ENCODE measurements at regions not wholly inside any gene's neighbourhood (a gene's known extent, or its start where the extent isn't known, plus 50 kb on each side); places are given as distances from the start of the nearest gene placed in this dataset.

DNA sequence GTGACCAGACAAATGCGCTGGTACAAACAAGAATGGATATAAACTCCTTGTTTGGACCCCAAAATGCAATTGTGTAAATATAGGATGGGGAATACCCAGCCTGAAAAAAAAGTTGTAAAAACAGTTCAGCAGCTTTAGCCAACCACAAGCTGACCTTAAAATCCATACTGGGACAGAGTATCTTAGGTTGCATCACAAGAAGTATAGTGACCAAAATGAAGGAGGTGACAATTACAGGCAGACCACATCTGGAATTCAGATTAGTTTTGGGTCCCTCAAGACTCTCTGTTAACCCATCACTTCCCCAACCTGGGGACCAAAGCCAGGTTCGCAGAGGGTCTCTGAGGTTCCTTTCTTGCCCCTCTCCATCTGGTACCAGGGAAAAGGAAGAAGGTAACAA lies 115.9 kb upstream of the PRR20G start:
- Mint-ChIP-seq H3K9me3 (peaks cover 7% of the 10 kb centered on the region), H3K27ac (no peak overlapping the region), H3K36me3 (no peaks in the 10 kb centered on the region), H3K27me3 (ENCODE audit: low read depth) (no peaks in the 10 kb centered on the region; the same call in 1 of the 2 replicates), H3K4me3 (no peak overlapping the region), H3K4me1 (peaks cover 19% of the 10 kb centered on the region)
- ChIA-PET CTCF (no interaction called here), POLR2A (no interaction called here)
- DNase-seq (ENCODE audit: low spot score) = no peak
- ATAC-seq = no peak
- no peak for TF ChIP-seq JUN (CRISPR knock-in tag; IDR thresholded peaks at IDR 0.05)
- TF ChIP-seq CREB1 (CRISPR knock-in tag; IDR thresholded peaks at IDR 0.05) = no peak
- TF ChIP-seq FOXJ3 (CRISPR knock-in tag; IDR thresholded peaks at IDR 0.05; ENCODE audit: borderline replicate concordance) = no peak
- TF ChIP-seq, protein P1, sequence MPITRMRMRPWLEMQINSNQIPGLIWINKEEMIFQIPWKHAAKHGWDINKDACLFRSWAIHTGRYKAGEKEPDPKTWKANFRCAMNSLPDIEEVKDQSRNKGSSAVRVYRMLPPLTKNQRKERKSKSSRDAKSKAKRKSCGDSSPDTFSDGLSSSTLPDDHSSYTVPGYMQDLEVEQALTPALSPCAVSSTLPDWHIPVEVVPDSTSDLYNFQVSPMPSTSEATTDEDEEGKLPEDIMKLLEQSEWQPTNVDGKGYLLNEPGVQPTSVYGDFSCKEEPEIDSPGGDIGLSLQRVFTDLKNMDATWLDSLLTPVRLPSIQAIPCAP (CRISPR knock-in tag; IDR thresholded peaks at IDR 0.05) = no peak
- TF ChIP-seq RORB (CRISPR knock-in tag; IDR thresholded peaks at IDR 0.05) = no peak
- TF ChIP-seq ZNF671 (CRISPR knock-in tag; IDR thresholded peaks at IDR 0.05) = no peak
- TF ChIP-seq, protein P2, sequence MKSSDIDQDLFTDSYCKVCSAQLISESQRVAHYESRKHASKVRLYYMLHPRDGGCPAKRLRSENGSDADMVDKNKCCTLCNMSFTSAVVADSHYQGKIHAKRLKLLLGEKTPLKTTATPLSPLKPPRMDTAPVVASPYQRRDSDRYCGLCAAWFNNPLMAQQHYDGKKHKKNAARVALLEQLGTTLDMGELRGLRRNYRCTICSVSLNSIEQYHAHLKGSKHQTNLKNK (CRISPR knock-in tag; IDR thresholded peaks at IDR 0.05) = no peak
- no peak for TF ChIP-seq ZNF121 (CRISPR knock-in tag; IDR thresholded peaks at IDR 0.05)
- no peak for TF ChIP-seq MYBL2 (CRISPR knock-in tag; IDR thresholded peaks at IDR 0.05)
- TF ChIP-seq, protein P3, sequence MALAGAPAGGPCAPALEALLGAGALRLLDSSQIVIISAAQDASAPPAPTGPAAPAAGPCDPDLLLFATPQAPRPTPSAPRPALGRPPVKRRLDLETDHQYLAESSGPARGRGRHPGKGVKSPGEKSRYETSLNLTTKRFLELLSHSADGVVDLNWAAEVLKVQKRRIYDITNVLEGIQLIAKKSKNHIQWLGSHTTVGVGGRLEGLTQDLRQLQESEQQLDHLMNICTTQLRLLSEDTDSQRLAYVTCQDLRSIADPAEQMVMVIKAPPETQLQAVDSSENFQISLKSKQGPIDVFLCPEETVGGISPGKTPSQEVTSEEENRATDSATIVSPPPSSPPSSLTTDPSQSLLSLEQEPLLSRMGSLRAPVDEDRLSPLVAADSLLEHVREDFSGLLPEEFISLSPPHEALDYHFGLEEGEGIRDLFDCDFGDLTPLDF (CRISPR knock-in tag; IDR thresholded peaks at IDR 0.05) = no peak
- TF ChIP-seq, protein P4, sequence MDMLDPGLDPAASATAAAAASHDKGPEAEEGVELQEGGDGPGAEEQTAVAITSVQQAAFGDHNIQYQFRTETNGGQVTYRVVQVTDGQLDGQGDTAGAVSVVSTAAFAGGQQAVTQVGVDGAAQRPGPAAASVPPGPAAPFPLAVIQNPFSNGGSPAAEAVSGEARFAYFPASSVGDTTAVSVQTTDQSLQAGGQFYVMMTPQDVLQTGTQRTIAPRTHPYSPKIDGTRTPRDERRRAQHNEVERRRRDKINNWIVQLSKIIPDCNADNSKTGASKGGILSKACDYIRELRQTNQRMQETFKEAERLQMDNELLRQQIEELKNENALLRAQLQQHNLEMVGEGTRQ (CRISPR knock-in tag; IDR thresholded peaks at IDR 0.05) = no peak
- TF ChIP-seq TEAD4 (CRISPR knock-in tag; IDR thresholded peaks at IDR 0.05) = no peak
- no peak for TF ChIP-seq RELA (CRISPR knock-in tag; IDR thresholded peaks at IDR 0.05; ENCODE audit: borderline replicate concordance)
- TF ChIP-seq, protein P5, sequence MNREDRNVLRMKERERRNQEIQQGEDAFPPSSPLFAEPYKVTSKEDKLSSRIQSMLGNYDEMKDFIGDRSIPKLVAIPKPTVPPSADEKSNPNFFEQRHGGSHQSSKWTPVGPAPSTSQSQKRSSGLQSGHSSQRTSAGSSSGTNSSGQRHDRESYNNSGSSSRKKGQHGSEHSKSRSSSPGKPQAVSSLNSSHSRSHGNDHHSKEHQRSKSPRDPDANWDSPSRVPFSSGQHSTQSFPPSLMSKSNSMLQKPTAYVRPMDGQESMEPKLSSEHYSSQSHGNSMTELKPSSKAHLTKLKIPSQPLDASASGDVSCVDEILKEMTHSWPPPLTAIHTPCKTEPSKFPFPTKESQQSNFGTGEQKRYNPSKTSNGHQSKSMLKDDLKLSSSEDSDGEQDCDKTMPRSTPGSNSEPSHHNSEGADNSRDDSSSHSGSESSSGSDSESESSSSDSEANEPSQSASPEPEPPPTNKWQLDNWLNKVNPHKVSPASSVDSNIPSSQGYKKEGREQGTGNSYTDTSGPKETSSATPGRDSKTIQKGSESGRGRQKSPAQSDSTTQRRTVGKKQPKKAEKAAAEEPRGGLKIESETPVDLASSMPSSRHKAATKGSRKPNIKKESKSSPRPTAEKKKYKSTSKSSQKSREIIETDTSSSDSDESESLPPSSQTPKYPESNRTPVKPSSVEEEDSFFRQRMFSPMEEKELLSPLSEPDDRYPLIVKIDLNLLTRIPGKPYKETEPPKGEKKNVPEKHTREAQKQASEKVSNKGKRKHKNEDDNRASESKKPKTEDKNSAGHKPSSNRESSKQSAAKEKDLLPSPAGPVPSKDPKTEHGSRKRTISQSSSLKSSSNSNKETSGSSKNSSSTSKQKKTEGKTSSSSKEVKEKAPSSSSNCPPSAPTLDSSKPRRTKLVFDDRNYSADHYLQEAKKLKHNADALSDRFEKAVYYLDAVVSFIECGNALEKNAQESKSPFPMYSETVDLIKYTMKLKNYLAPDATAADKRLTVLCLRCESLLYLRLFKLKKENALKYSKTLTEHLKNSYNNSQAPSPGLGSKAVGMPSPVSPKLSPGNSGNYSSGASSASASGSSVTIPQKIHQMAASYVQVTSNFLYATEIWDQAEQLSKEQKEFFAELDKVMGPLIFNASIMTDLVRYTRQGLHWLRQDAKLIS (CRISPR knock-in tag; IDR thresholded peaks at IDR 0.05; ENCODE audit: borderline replicate concordance) = no peak
- no peak for TF ChIP-seq MXD4 (CRISPR knock-in tag; IDR thresholded peaks at IDR 0.05; ENCODE audit: borderline replicate concordance)
- no peak for TF ChIP-seq SMAD3 (CRISPR knock-in tag; IDR thresholded peaks at IDR 0.05; ENCODE audit: borderline replicate concordance)
- TF ChIP-seq, protein P6, sequence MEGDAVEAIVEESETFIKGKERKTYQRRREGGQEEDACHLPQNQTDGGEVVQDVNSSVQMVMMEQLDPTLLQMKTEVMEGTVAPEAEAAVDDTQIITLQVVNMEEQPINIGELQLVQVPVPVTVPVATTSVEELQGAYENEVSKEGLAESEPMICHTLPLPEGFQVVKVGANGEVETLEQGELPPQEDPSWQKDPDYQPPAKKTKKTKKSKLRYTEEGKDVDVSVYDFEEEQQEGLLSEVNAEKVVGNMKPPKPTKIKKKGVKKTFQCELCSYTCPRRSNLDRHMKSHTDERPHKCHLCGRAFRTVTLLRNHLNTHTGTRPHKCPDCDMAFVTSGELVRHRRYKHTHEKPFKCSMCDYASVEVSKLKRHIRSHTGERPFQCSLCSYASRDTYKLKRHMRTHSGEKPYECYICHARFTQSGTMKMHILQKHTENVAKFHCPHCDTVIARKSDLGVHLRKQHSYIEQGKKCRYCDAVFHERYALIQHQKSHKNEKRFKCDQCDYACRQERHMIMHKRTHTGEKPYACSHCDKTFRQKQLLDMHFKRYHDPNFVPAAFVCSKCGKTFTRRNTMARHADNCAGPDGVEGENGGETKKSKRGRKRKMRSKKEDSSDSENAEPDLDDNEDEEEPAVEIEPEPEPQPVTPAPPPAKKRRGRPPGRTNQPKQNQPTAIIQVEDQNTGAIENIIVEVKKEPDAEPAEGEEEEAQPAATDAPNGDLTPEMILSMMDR (IDR thresholded peaks at IDR 0.05) = no peak
- TF ChIP-seq, protein P7, sequence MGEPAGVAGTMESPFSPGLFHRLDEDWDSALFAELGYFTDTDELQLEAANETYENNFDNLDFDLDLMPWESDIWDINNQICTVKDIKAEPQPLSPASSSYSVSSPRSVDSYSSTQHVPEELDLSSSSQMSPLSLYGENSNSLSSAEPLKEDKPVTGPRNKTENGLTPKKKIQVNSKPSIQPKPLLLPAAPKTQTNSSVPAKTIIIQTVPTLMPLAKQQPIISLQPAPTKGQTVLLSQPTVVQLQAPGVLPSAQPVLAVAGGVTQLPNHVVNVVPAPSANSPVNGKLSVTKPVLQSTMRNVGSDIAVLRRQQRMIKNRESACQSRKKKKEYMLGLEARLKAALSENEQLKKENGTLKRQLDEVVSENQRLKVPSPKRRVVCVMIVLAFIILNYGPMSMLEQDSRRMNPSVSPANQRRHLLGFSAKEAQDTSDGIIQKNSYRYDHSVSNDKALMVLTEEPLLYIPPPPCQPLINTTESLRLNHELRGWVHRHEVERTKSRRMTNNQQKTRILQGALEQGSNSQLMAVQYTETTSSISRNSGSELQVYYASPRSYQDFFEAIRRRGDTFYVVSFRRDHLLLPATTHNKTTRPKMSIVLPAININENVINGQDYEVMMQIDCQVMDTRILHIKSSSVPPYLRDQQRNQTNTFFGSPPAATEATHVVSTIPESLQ (CRISPR knock-in tag; IDR thresholded peaks at IDR 0.05) = no peak

All from WTC11 (cell line).